B cell (primary cell): ENCODE measurements at regions not wholly inside any gene's neighbourhood (a gene's known extent, or its start where the extent isn't known, plus 50 kb on each side); places are given as distances from the start of the nearest gene placed in this dataset.

ENCODE experiments used
- ATAC-seq: fragments of 200-7000 bp; cut with Tn5 transposase; one replicate; pipeline ENCODE4 v1.10.0; 2021; ENCODE audit warnings: low read depth, mild to moderate bottlenecking, moderate number of reproducible peaks, moderate library complexity
- CTCF ChIA-PET: fragments of 350-600 bp; sonication (Branson Sonifier 250); formaldehyde crosslinking; loops from one replicate; lab custom pipeline; 2021; ENCODE audit warnings: antibody characterized with exemption, inconsistent platforms; lab: Charles Lee
- POLR2A ChIA-PET: fragments of 350-600 bp; sonication (Branson Sonifier 250); formaldehyde crosslinking; loops from one replicate; lab custom pipeline; 2021; ENCODE audit warnings: antibody characterized with exemption; lab: Charles Lee
- DNase-seq: peaks from one replicate; pipeline ENCODE4 v3.0.0; 2013
- H2AFZ ChIP-seq: 2 replicates; pipeline ENCODE4 v1.6.1; 2012; ENCODE audit warnings: mild to moderate bottlenecking, low read depth, low read length; ENCODE audit not compliant: insufficient read depth, poor library complexity, severe bottlenecking
- H3K27ac ChIP-seq, 2 donors: 1 replicate in 1 of 2; 2 replicates in 1 of 2; pipeline ENCODE4 v1.5.1; 2012 to 2013; ENCODE audit warnings: low read length in 2 of 2, mild to moderate bottlenecking in 2 of 2, moderate library complexity in 1 of 2
- H3K27me3 ChIP-seq, 4 experiments: fragments of 200-600 bp in 1 of 4; sonication (generic) in 1 of 4; replicated peaks in 1 of 4; 1 replicate in 2 of 4; 2 replicates in 2 of 4; pipeline versions ENCODE4 v1.6.1 to v1.7.0; 2013 to 2016; ENCODE audit warnings: low read length in 3 of 4, mild to moderate bottlenecking in 2 of 4, mixed read lengths in 1 of 4, moderate library complexity in 1 of 4; ENCODE audit not compliant: insufficient read depth in 4 of 4, control insufficient read depth in 3 of 4; ENCODE audit errors: control extremely low read depth in 1 of 4
- H3K36me3 ChIP-seq, 2 experiments: replicated peaks in 1 of 2; 1 replicate in 1 of 2; 2 replicates in 1 of 2; pipeline versions ENCODE4 v1.6.1 to v1.7.1; 2013; ENCODE audit warnings: low read length in 1 of 2; ENCODE audit not compliant: insufficient read depth in 2 of 2, control insufficient read depth in 1 of 2; ENCODE audit errors: control extremely low read depth in 1 of 2, extremely low read depth in 1 of 2
- H3K4me1 ChIP-seq, 2 donors: fragments of 200-600 bp in 1 of 2; sonication (generic) in 1 of 2; 1 replicate in 1 of 2; 2 replicates in 1 of 2; pipeline versions ENCODE4 v1.5.1 to v1.6.1; 2013 to 2017; ENCODE audit warnings: low read length in 2 of 2; ENCODE audit not compliant: control insufficient read depth in 2 of 2, insufficient read depth in 2 of 2
- H3K4me2 ChIP-seq: replicated peaks from 2 replicates; pipeline ENCODE3; 2012; ENCODE audit warnings: mild to moderate bottlenecking, low read depth, low read length; ENCODE audit not compliant: poor library complexity, severe bottlenecking
- H3K4me3 ChIP-seq, 5 experiments: fragments of 200-600 bp in 1 of 5; sonication (generic) in 1 of 5; 1 replicate in 3 of 5; 2 replicates in 2 of 5; pipeline versions ENCODE4 v1.5.1 to v1.7.0; 2011 to 2016; ENCODE audit warnings: low read length in 4 of 5, mild to moderate bottlenecking in 4 of 5, low read depth in 2 of 5, control low read depth in 1 of 5, moderate library complexity in 1 of 5; ENCODE audit not compliant: insufficient read depth in 1 of 5; ENCODE audit errors: control extremely low read depth in 1 of 5, extremely low read depth in 1 of 5
- H3K79me2 ChIP-seq: fragments of 200-600 bp; sonication (generic); one replicate; pipeline ENCODE4 v1.6.0; 2016; ENCODE audit warnings: low read length; ENCODE audit not compliant: control insufficient read depth, insufficient read depth
- H3K9ac ChIP-seq: fragments of 200-600 bp; sonication (generic); 2 replicates; pipeline ENCODE4 v1.6.1; 2017; ENCODE audit warnings: mild to moderate bottlenecking, low read length, moderate library complexity
- H3K9me3 ChIP-seq, 3 donors: one replicate each; pipeline versions ENCODE4 v1.6.1 to v1.7.1; 2013; ENCODE audit warnings: low read length in 2 of 3; ENCODE audit not compliant: control insufficient read depth in 2 of 3, insufficient read depth in 1 of 3; ENCODE audit errors: control extremely low read depth in 1 of 3
- H4K20me1 ChIP-seq: 2 replicates; pipeline ENCODE4 v1.6.0; 2012; ENCODE audit warnings: mild to moderate bottlenecking, low read length; ENCODE audit not compliant: insufficient read depth, control insufficient read depth, poor library complexity, severe bottlenecking
- H3K27ac Mint-ChIP-seq: one replicate; pipeline ENCODE4 v1.8.0; 2021; ENCODE audit warnings: mixed read lengths
- H3K27me3 Mint-ChIP-seq: one replicate; pipeline ENCODE4 v1.8.0; 2021; ENCODE audit warnings: mixed read lengths
- H3K4me1 Mint-ChIP-seq: one replicate; pipeline ENCODE4 v1.8.0; 2021; ENCODE audit warnings: mixed read lengths
- H3K4me3 Mint-ChIP-seq: one replicate; pipeline ENCODE4 v1.8.0; 2021; ENCODE audit warnings: mixed read lengths
- H3K9me3 Mint-ChIP-seq: one replicate; pipeline ENCODE4 v1.8.0; 2022; ENCODE audit warnings: mixed read lengths; ENCODE audit not compliant: insufficient read depth
- EZH2 ChIP-seq: IDR thresholded peaks from 2 replicates; pipeline ENCODE4 v1.6.1; 2012; ENCODE audit warnings: borderline replicate concordance, low read depth, mild to moderate bottlenecking, moderate library complexity, low read length; ENCODE audit not compliant: insufficient read depth, poor library complexity, severe bottlenecking
- WGBS: methylation state at CpG from one replicate; pipeline ENCODE4 v1.1.5; 2013; ENCODE audit warnings: missing lambda C conversion rate; ENCODE audit not compliant: insufficient coverage; 5-methylcytosine and 5-hydroxymethylcytosine counted together
- intact Hi-C: fragments of 100-400 bp; cut with micrococcal nuclease; formaldehyde crosslinking; loops from one replicate; pipeline ENCODE4 v1.10.0; 2022
- TF ChIP-seq, protein P1 (sequence below): fragments of 200-600 bp; IDR thresholded peaks from one replicate; pipeline ENCODE4 v1.8.0; 2022; ENCODE audit warnings: antibody characterized with exemption, mild to moderate bottlenecking

DNA sequence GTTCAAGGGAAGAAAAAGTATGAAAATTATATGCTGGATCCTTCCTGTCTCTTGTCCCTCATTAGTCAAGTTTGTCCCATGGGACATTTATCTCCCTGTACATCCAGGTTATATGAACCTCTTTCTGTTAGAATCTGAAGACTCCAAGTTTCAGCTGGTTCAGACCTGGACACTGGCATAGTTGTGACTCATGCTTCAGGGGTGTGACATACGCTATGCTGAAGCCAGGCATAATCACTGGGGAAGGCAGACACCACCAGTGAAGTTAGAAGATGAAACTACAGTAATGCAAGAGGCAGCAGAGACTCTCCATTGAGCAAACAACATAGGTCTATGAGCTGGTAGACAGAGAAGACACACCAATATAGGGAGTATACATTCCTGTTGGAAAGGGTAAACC lies 269.7 kb upstream of the SLC8A1 start:
- TF ChIP-seq, protein P1, sequence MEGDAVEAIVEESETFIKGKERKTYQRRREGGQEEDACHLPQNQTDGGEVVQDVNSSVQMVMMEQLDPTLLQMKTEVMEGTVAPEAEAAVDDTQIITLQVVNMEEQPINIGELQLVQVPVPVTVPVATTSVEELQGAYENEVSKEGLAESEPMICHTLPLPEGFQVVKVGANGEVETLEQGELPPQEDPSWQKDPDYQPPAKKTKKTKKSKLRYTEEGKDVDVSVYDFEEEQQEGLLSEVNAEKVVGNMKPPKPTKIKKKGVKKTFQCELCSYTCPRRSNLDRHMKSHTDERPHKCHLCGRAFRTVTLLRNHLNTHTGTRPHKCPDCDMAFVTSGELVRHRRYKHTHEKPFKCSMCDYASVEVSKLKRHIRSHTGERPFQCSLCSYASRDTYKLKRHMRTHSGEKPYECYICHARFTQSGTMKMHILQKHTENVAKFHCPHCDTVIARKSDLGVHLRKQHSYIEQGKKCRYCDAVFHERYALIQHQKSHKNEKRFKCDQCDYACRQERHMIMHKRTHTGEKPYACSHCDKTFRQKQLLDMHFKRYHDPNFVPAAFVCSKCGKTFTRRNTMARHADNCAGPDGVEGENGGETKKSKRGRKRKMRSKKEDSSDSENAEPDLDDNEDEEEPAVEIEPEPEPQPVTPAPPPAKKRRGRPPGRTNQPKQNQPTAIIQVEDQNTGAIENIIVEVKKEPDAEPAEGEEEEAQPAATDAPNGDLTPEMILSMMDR = peak; percentile 1
- no peak for TF ChIP-seq EZH2
- Histone ChIP-seq H3K4me1 (no peaks in the 10 kb centered on the region), H4K20me1 (no peaks in the 10 kb centered on the region), H3K9me3 (no peaks in the 10 kb centered on the region), H3K36me3 (no peaks in the 10 kb centered on the region), H3K27ac (no peak overlapping the region), H3K4me2 (no peak overlapping the region), H3K4me3 (no peak overlapping the region), H2AFZ (no peak overlapping the region), H3K27me3 (no peaks in the 10 kb centered on the region), H3K79me2 (no peaks in the 10 kb centered on the region), H3K9ac (no peak overlapping the region)
- no peak overlapping the region for H3K27ac Mint-ChIP-seq
- no peak for ATAC-seq
- H3K4me1 Mint-ChIP-seq = no peaks in the 10 kb centered on the region
- DNase-seq = no peak
- no peak overlapping the region for H3K4me3 Mint-ChIP-seq
- CTCF ChIA-PET = no interaction called here
- H3K27me3 Mint-ChIP-seq = no peaks in the 10 kb centered on the region
- no CpG with 5 or more reads among the region's 1 CpG for WGBS
- intact Hi-C loops = no loop called here
- POLR2A ChIA-PET = no interaction called here
- H3K9me3 Mint-ChIP-seq = no peaks in the 10 kb centered on the region

DNA sequence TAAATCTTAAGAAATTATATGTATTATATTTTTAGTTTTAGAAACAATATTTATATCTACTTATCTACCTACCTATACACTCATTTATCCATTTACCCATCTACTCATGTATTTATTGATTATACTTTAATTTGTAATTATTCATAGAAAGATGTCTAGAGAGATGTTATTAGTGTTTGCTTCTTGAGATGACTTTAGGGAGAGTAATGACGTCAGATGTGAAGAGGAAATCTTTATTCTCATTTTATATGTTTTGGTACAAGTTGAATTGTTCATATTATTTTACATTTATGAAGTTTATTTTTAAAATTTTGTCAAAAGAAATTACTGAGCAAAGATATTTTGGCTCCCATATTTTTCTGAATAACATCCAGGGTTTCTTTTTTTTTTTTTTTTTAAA lies 271.3 kb upstream of the SLC8A1 start:
- Mint-ChIP-seq H3K4me1 (no peaks in the 10 kb centered on the region), H3K27me3 (no peaks in the 10 kb centered on the region), H3K9me3 (no peaks in the 10 kb centered on the region), H3K4me3 (no peak overlapping the region), H3K27ac (no peak overlapping the region)
- intact Hi-C loops = no loop called here
- ATAC-seq (no peak), DNase-seq (no peak)
- H3K36me3 ChIP-seq = no peaks in the 10 kb centered on the region
- H2AFZ ChIP-seq = no peak overlapping the region
- H3K79me2 ChIP-seq = no peaks in the 10 kb centered on the region
- H4K20me1 ChIP-seq = no peaks in the 10 kb centered on the region
- no peak overlapping the region for H3K27ac ChIP-seq
- no peaks in the 10 kb centered on the region for H3K27me3 ChIP-seq
- WGBS = no CpG with 5 or more reads among the region's 1 CpG
- H3K4me1 ChIP-seq = no peaks in the 10 kb centered on the region
- CTCF ChIA-PET = no interaction called here
- POLR2A ChIA-PET = no interaction called here
- H3K4me3 ChIP-seq = no peak overlapping the region
- no peak overlapping the region for H3K9ac ChIP-seq
- peaks cover 0 to under 1% (median 0%) of the 10 kb centered on the region in 3 donors for H3K9me3 ChIP-seq
- TF ChIP-seq, protein P1 = no peak
- no peak for TF ChIP-seq EZH2
- no peak overlapping the region for H3K4me2 ChIP-seq
